ENCODE measurements at regions not wholly inside any gene's neighbourhood (a gene's known extent, or its start where the extent isn't known, plus 50 kb on each side); places are given as distances from the start of the nearest gene placed in this dataset.

- Histone ChIP-seq H2BK15ac (ENCODE audit: low read length) (no peak overlapping the region), H3K27me3 (replicated peaks in 1 of 4; ENCODE audit: control insufficient read depth in 3 of 4, extremely low read depth in 1 of 4, insufficient read depth in 3 of 4, low read length in 3 of 4) (no peaks in the 10 kb centered on the region), H3K23me2 (ENCODE audit: low read depth, low read length) (no peaks in the 10 kb centered on the region), H3K4me3 (ENCODE audit: extremely low read depth in 1 of 4, insufficient read depth in 2 of 4, low read depth in 3 of 4, low read length in 4 of 4) (no peak overlapping the region), H4K5ac (ENCODE audit: insufficient read length, low read depth, low read length) (no peak overlapping the region), H2BK20ac (ENCODE audit: low read length) (no peak overlapping the region), H3K18ac (ENCODE audit: extremely low read depth, low read length) (no peak overlapping the region), H3K4ac (replicated peaks; ENCODE audit: insufficient read length, low read depth, low read length) (no peak overlapping the region), H3K79me1 (ENCODE audit: low read depth, low read length) (no peaks in the 10 kb centered on the region), H4K8ac (ENCODE audit: extremely low read depth, insufficient read depth, low read length) (no peak overlapping the region), H3K9ac (replicated peaks in 1 of 4; ENCODE audit: extremely low read depth in 1 of 4, low read depth in 3 of 4, low read length in 3 of 4) (no peak overlapping the region), H3K79me2 (ENCODE audit: control insufficient read depth in 1 of 2, insufficient read depth in 2 of 2, low read length in 2 of 2) (no peaks in the 10 kb centered on the region), H3K9me3 (ENCODE audit: insufficient read depth in 2 of 2, low read depth in 1 of 2, low read length in 1 of 2) (no peaks in the 10 kb centered on the region), H2AFZ (ENCODE audit: low read length) (no peak overlapping the region), H3K4me1 (replicated peaks in 1 of 4; ENCODE audit: control insufficient read depth in 3 of 4, insufficient read depth in 4 of 4, low read length in 3 of 4) (no peaks in the 10 kb centered on the region), H3K14ac (ENCODE audit: insufficient read length) (no peak overlapping the region), H3K23ac (ENCODE audit: insufficient read length) (no peak overlapping the region), H2BK5ac (ENCODE audit: low read depth, low read length) (no peak overlapping the region), H4K91ac (replicated peaks; ENCODE audit: insufficient read length, low read length) (no peak overlapping the region), H3K36me3 (ENCODE audit: control insufficient read depth in 2 of 4, insufficient read depth in 4 of 4, low read length in 3 of 4) (no peaks in the 10 kb centered on the region), H2BK12ac (ENCODE audit: low read depth, low read length) (no peak overlapping the region), H3K4me2 (ENCODE audit: insufficient read depth in 1 of 2, low read depth in 2 of 2, low read length in 2 of 2) (no peak overlapping the region), H3K56ac (replicated peaks; ENCODE audit: insufficient read length, low read depth, low read length) (no peak overlapping the region), H4K20me1 (replicated peaks in 1 of 2; ENCODE audit: control insufficient read depth in 1 of 2, insufficient read depth in 2 of 2, low read length in 2 of 2) (no peaks in the 10 kb centered on the region), H3K27ac (ENCODE audit: low read depth, low read length) (no peak overlapping the region), H2BK120ac (replicated peaks; ENCODE audit: low read depth, low read length) (no peak overlapping the region), H2AK5ac (ENCODE audit: low read depth, low read length) (no peak overlapping the region)
- FAIRE-seq (no peak), DNase-seq (ENCODE audit: low read depth in 1 of 2, low spot score in 2 of 2) (no peak)
- WGBS, 2 experiments (ENCODE audit: extremely low coverage in 1 of 2, insufficient coverage in 1 of 2, insufficient read length in 1 of 2, insufficient replicate concordance in 2 of 2, low coverage in 1 of 2, low lambda C conversion rate in 2 of 2, missing lambda C conversion rate in 1 of 2), result 88% methylated on average over 3 of the region's 3 CpGs; no CpG with 5 or more reads in 1 of the 2 experiments
- ChIA-PET CTCF (ENCODE audit: partially characterized antibody) (no interaction called here), POLR2A (ENCODE audit: partially characterized antibody) (no interaction called here)
- TF ChIP-seq TEAD4 (IDR thresholded peaks at IDR 0.05; ENCODE audit: low read depth, low read length) (no peak), SIX5 (IDR thresholded peaks at IDR 0.05; ENCODE audit: low read depth, low read length) (no peak), NANOG (IDR thresholded peaks at IDR 0.05; ENCODE audit: insufficient read depth, low read depth, low read length, poor library complexity, severe bottlenecking) (no peak), KDM1A (IDR thresholded peaks at IDR 0.05; ENCODE audit: borderline replicate concordance, low read length) (no peak)
Measured at GRCh38 chr3:18483226-18483625, 58.1 kb upstream of the SATB1 start.

Measured in H1 (cell line).